ENCODE measurements at regions not wholly inside any gene's neighbourhood (a gene's known extent, or its start where the extent isn't known, plus 50 kb on each side); places are given as distances from the start of the nearest gene placed in this dataset.

GRCh38 chrX:5305452-5305851 is 923.2 kb downstream of the NLGN4X start:
- no peak overlapping the region for H3K4me2 ChIP-seq
- H3K4me3 ChIP-seq (ENCODE audit: low read depth in 2 of 2, low read length in 1 of 2): no peak overlapping the region
- H4K20me1 ChIP-seq (ENCODE audit: insufficient read depth): no peaks in the 10 kb centered on the region
- H3F3A ChIP-seq (replicated peaks; ENCODE audit: insufficient read depth): no peaks in the 10 kb centered on the region
- no peaks in the 10 kb centered on the region for H3K36me3 ChIP-seq (replicated peaks in 1 of 2; ENCODE audit: control insufficient read depth in 1 of 2, insufficient read depth in 2 of 2, low read length in 1 of 2)
- no peaks in the 10 kb centered on the region for H3K9me2 ChIP-seq
- 13% methylated on average over 6 of the region's 6 CpGs for WGBS (ENCODE audit: low lambda C conversion rate)
- TF ChIP-seq USF1 (IDR thresholded peaks at IDR 0.05; ENCODE audit: borderline replicate concordance, low read depth): no peak
- TF ChIP-seq RAD21 (IDR thresholded peaks at IDR 0.05; ENCODE audit: low read length): no peak
- TF ChIP-seq REST (IDR thresholded peaks at IDR 0.05; ENCODE audit: low read depth, low read length): no peak
- TF ChIP-seq GABPA (IDR thresholded peaks at IDR 0.05; ENCODE audit: low read depth): no peak
- TF ChIP-seq FOXJ3 (CRISPR knock-in tag; IDR thresholded peaks at IDR 0.05): no peak
- TF ChIP-seq RFX5 (IDR thresholded peaks at IDR 0.05; ENCODE audit: low read length): no peak
- CTCF ChIA-PET: interaction anchor here (0.7 kb wide), 1 partner anchor 886 kb away, joined by 3 read pairs; no protein-coding TSS in a partner anchor
- POLR2A ChIA-PET: interaction anchor here (0.6 kb wide), 1 partner anchor 28 kb away, joined by 5 read pairs; no protein-coding TSS in a partner anchor
- no peak for DNase-seq
- H3K27ac ChIP-seq (ENCODE audit: low read depth in 2 of 2, low read length in 1 of 2): no peak overlapping the region
- no peaks in the 10 kb centered on the region for H3K4me1 ChIP-seq (ENCODE audit: control insufficient read depth in 1 of 2, insufficient read depth in 2 of 2, low read depth in 1 of 2, low read length in 1 of 2)
- H3K9ac ChIP-seq: no peak overlapping the region
- H3K79me2 ChIP-seq (ENCODE audit: insufficient read depth): no peaks in the 10 kb centered on the region
- H2AFZ ChIP-seq (ENCODE audit: low read depth): no peak overlapping the region
- H3K27me3 ChIP-seq (ENCODE audit: insufficient read depth): no peaks in the 10 kb centered on the region
- H3K9me3 ChIP-seq: no peaks in the 10 kb centered on the region

GRCh38 chrX:5295004-5295403 is 933.7 kb downstream of the NLGN4X start:
- Histone ChIP-seq H3K4me2 (no peak overlapping the region), H4K20me1 (ENCODE audit: insufficient read depth) (no peaks in the 10 kb centered on the region), H3K9me3 (no peaks in the 10 kb centered on the region; the same call in 1 of the 2 replicates), H3K27me3 (ENCODE audit: insufficient read depth) (no peaks in the 10 kb centered on the region), H2AFZ (ENCODE audit: low read depth) (no peak overlapping the region), H3K9me2 (no peaks in the 10 kb centered on the region), H3K9ac (no peak overlapping the region), H3K36me3 (replicated peaks in 1 of 2; ENCODE audit: control insufficient read depth in 1 of 2, insufficient read depth in 2 of 2, low read length in 1 of 2) (no peaks in the 10 kb centered on the region), H3K4me1 (ENCODE audit: control insufficient read depth in 1 of 2, insufficient read depth in 2 of 2, low read depth in 1 of 2, low read length in 1 of 2) (no peaks in the 10 kb centered on the region), H3F3A (replicated peaks; ENCODE audit: insufficient read depth) (no peaks in the 10 kb centered on the region), H3K4me3 (ENCODE audit: low read depth in 2 of 2, low read length in 1 of 2) (no peak overlapping the region), H3K27ac (ENCODE audit: low read depth in 2 of 2, low read length in 1 of 2) (no peak overlapping the region), H3K79me2 (ENCODE audit: insufficient read depth) (no peaks in the 10 kb centered on the region)
- 12% methylated on average over 6 of the region's 6 CpGs for WGBS (ENCODE audit: low lambda C conversion rate)
- ChIA-PET POLR2A (no interaction called here), CTCF (no interaction called here)
- no peak for DNase-seq
- TF ChIP-seq POLR2AphosphoS5 (IDR thresholded peaks at IDR 0.05; ENCODE audit: low read depth, low read length) (no peak), ELF1 (IDR thresholded peaks at IDR 0.05) (no peak), GATA2 (CRISPR knock-in tag; IDR thresholded peaks at IDR 0.05) (no peak), NRF1 (IDR thresholded peaks at IDR 0.05; ENCODE audit: low read depth, low read length) (no peak), SMC3 (IDR thresholded peaks at IDR 0.05; ENCODE audit: low read depth, low read length) (no peak), MAX (IDR thresholded peaks at IDR 0.05; ENCODE audit: low read depth) (no peak), REST (IDR thresholded peaks at IDR 0.05; ENCODE audit: low read depth, low read length) (no peak), GABPA (IDR thresholded peaks at IDR 0.05; ENCODE audit: low read depth) (no peak), TEAD4 (IDR thresholded peaks at IDR 0.05; ENCODE audit: borderline replicate concordance, insufficient read depth) (no peak), USF1 (IDR thresholded peaks at IDR 0.05; ENCODE audit: borderline replicate concordance, low read depth) (no peak), PBX3 (IDR thresholded peaks at IDR 0.05) (no peak), YY1 (IDR thresholded peaks at IDR 0.05; ENCODE audit: low read depth) (no peak), RXRA (IDR thresholded peaks at IDR 0.05; ENCODE audit: borderline replicate concordance, low read depth) (no peak), CHD2 (IDR thresholded peaks at IDR 0.05; ENCODE audit: low read length, partially characterized antibody) (no peak)

Measured in SK-N-SH (cell line).